ENCODE measurements at regions not wholly inside any gene's neighbourhood (a gene's known extent, or its start where the extent isn't known, plus 50 kb on each side); places are given as distances from the start of the nearest gene placed in this dataset.

DNA sequence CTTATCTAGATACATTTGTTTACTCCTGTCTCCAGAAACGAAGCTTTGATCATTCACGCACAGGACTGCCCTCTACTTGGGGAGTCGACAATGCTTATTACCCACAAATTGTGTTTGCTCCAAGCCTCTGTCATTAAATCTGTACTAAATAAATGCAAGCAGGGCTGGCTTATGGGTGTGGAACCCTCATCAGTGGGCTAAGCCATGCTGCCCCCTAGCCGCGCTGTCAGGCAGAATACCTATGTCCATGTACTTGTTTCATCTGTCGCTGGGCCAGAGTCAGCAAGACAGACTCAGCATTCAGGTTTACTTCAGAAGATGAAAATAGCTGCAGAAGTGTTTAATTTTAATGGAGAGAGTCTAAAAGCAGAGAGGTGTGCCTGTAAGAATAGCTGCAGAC lies 110.0 kb upstream of the PRR20A start:
- DNase-seq: no peak

DNA sequence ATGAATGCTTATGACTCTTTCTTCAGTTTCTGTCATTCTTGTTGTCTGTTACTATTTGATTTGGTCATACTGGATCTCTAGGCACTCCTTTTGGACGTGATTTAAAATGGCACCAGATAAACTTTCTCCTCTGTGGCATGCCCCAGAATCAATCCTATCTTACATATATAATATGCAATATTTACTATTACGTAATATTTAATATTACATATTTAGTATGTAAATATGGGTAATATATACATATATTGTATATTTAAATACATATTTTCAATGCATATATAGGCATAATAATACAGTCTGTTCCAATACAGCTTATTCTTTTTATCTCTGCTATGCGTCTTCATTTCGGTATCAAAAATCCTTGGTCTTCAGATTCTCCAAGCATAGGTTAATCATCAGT lies 104.4 kb upstream of the PRR20A start:
- no peak for DNase-seq

DNA sequence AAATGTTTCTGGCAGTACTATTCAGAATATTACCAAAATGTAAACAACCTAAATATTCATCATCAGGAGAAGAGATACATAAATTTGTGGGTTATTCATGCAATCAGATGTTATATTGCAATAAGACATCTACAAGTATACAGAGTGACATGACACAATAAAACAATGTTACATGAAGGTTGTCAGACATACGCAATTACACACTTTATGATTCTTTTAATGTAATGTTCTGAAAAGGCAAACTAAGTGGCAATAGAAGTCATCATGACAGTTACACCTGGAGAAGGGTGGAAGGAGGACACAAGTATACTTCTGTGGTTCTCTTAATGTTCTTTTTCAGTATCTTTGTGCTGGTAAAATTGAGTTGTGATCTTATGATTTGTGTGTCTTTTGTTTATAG lies 95.8 kb upstream of the PRR20A start:
- no peak for DNase-seq

DNA sequence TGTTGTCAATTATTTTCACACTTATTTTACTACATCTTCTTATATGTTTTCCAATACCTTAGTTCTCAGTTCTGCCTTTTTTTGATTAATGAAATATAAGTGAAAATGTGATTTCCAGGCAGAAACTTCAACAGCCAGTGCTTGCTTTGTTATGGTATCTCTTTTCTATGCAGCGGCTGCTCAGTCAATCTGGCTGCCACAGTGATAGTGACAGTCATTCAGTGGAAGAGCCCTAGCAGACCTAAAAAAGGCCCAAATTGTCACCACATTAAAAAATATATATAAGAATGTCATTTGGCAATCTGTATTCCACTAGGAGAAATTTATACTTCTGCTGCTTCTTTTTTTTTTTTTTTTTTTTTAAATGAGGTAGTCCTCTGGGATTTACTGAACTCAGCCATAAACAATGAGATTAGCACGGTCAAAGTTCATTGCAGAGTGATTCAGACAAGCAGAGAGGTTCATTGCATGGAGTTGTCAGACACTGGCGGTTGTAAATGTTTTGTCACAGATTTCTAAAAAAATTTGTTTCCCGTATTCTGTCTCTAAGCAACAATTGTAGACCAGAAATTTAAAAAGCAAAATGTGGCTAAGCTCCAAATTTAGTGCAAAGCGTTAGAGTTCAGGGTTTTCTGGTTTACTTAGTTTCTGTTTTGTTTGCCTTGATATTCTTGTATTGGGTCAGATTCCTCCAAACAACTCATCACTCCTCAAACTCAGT lies 94.7 kb upstream of the PRR20A start:
- no peak for DNase-seq

DNA sequence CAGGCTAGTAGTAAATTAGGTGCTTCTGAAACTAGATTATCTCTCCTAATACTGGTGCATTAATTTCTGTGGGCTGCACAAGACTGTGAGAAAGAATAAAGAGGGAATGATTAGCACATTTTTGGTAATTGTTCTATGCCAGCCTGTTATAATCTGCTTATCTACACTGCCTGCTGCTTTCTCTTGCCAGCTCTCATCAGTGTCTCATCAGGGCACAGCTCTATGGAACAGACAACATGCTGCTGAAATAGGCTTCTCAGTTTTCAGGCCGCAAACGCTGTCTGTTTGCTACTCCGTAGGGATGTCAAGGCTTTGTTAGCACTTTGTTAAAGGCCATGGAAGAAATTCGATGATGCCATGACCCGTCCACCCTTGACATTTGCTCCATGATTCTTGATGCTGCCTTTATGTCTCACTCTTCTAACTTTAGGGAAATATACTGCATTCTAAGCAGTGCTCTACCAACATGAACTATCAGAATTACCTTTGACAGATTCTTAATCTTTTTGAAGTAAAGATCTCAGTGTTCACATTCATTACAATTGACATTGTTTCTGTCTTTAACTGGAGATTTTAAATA lies 84.0 kb upstream of the PRR20A start:
- DNase-seq: no peak

DNA sequence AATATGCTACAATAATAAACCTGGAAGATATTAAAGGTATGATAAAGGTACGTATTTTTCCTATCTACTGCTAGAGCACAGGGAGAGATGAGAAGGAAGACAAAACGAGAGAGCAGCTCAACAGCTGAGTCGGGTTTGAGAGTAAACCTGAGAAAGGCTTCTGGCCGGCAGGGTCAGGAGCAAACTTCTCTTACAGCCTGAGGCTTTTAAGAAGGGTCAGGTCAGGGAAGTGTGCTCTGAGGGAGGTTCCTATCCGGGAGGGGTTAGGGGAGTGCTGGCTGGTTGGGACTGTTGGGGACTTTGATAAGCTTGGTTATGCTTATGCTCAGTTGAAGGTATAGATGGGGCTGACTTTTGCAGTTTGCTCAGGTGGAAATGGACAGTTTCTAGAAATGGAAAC lies 77.7 kb upstream of the PRR20A start:
- no peak for DNase-seq

DNA sequence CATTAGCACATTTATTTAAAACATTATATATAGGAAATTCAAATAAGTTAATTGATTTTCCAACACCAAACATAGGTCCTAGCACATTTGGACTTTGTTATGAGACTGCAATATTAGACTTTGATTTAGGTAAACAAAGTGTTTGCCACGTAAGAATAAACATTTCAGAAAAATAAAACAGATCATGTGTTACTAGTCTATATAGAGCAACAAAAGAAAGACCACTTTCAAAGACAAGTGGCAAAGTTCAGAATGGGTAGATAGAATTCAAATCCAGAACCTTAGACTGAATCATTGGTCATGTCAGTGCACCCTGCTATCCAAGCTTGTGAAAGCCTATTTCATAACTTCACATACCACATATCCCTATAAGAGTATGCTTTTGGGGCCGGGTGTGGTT lies 66.7 kb upstream of the PRR20A start:
- DNase-seq: no peak

DNA sequence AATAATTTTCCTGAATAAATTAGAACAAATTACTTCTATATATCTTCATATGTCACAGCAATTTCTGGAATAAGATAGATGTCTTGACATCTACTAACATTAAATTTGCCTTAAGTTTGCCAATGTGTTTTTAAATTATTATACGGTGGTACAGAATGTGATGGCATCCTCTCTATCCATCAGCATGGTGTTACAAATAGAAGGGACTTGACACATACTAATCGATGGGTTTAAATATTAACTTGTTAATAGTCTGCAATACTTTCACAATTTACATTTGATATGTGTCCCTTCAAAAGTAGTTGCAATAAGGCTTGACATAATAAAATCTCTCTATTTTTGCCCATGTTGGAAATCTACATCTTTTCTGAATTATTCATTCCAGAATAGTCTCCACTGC lies 65.1 kb upstream of the PRR20A start:
- no peak for DNase-seq

DNA sequence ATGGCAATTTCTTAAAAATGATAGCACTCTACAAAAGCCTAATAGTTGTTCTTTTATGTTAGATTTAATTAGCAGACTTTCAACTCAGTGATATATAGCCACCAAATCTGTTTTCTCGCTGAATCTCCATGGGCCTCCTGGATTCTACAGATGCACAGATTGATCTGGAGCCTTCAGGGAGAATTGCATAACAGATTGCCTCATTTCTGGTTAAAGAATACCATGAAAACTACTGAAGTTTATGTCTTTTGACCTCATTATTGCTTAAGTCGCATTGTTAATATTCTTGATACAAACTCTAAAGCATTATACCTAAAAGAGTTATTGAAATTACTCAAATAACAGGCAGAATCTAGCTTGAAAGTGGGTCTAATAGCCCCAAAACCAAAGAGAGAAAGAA lies 53.7 kb upstream of the PRR20A start:
- no peak for DNase-seq
